Transverse colon (tissue), 4 donors: ENCODE measurements at regions not wholly inside any gene's neighbourhood (a gene's known extent, or its start where the extent isn't known, plus 50 kb on each side); places are given as distances from the start of the nearest gene placed in this dataset.

Experiments
- EP300 ChIP-seq: sonication (generic); formaldehyde crosslinking; IDR thresholded peaks from one replicate; pipeline ENCODE4 v1.6.1; 2017; ENCODE audit warnings: antibody characterized with exemption, low read depth
- POLR2A ChIP-seq: fragments of 450-650 bp; IDR thresholded peaks from one replicate; pipeline ENCODE4 v1.6.1; 2016; ENCODE audit warnings: antibody characterized with exemption, mild to moderate bottlenecking, moderate library complexity
- POLR2AphosphoS5 ChIP-seq, 3 donors: sonication (generic); formaldehyde crosslinking; IDR thresholded peaks; one replicate each; pipeline ENCODE4 v1.6.1; 2016; ENCODE audit warnings: antibody characterized with exemption in 3 of 3
- TF ChIP-seq, protein P1 (sequence below), 5 experiments: fragments of 200-600 bp in 3 of 5; fragments of 450-650 bp in 2 of 5; sonication (generic) in 3 of 5; IDR thresholded peaks; 1 replicate in 2 of 5; 2 replicates in 3 of 5; pipeline ENCODE4 v1.5.1; 2016 to 2017; ENCODE audit warnings: antibody characterized with exemption in 5 of 5, inconsistent platforms in 3 of 5, mild to moderate bottlenecking in 2 of 5, moderate library complexity in 1 of 5

DNA sequence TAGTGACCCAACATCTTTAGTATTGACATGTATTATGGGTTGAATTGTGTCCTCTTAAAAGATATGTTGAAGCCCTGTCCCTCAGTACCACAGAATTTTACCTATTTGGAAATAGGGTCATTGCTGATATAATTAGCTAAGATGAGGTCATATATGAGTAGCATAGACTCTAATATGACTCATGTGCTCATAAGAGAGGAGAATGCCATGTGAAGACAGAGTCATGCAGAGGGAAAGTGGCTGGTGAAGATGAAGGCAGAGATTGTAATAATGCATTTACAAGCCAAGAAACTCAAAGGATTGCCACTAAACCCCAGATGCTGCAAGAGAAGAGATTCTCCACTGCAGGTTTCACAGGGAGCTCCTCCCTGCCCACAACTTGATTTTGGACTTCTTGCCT lies 496.4 kb downstream of the KIF20B start:
- TF ChIP-seq, protein P1, sequence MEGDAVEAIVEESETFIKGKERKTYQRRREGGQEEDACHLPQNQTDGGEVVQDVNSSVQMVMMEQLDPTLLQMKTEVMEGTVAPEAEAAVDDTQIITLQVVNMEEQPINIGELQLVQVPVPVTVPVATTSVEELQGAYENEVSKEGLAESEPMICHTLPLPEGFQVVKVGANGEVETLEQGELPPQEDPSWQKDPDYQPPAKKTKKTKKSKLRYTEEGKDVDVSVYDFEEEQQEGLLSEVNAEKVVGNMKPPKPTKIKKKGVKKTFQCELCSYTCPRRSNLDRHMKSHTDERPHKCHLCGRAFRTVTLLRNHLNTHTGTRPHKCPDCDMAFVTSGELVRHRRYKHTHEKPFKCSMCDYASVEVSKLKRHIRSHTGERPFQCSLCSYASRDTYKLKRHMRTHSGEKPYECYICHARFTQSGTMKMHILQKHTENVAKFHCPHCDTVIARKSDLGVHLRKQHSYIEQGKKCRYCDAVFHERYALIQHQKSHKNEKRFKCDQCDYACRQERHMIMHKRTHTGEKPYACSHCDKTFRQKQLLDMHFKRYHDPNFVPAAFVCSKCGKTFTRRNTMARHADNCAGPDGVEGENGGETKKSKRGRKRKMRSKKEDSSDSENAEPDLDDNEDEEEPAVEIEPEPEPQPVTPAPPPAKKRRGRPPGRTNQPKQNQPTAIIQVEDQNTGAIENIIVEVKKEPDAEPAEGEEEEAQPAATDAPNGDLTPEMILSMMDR (IDR thresholded peaks at IDR 0.05): no peak
- TF ChIP-seq POLR2A (no peak), POLR2AphosphoS5 (IDR thresholded peaks at IDR 0.05) (no peak), EP300 (no peak)
